ENCODE measurements at regions not wholly inside any gene's neighbourhood (a gene's known extent, or its start where the extent isn't known, plus 50 kb on each side); places are given as distances from the start of the nearest gene placed in this dataset.

- Histone ChIP-seq H3K36me3 (ENCODE audit: control insufficient read depth in 2 of 2, insufficient read depth in 1 of 2, low read length in 2 of 2) (no peaks in the 10 kb centered on the region), H3K4me3 (ENCODE audit: low read depth, low read length) (no peak overlapping the region), H3K4me1 (ENCODE audit: control insufficient read depth, insufficient read depth, low read length) (no peaks in the 10 kb centered on the region), H3K27ac (ENCODE audit: extremely low read depth, low read depth, low read length) (no peak overlapping the region), H3K9me3 (ENCODE audit: control insufficient read depth, insufficient read depth, low read depth, low read length) (no peaks in the 10 kb centered on the region; the same call in 1 of the 2 replicates)
- POLR2A ChIA-PET, result no interaction called here
- CTCF ChIA-PET, result no interaction called here
- TF ChIP-seq ZNF174 (tag by site-specific recombination; IDR thresholded peaks at IDR 0.05) (no peak), ZFP37 (tag by site-specific recombination; IDR thresholded peaks at IDR 0.05) (no peak), ZNF394 (tag by site-specific recombination; IDR thresholded peaks at IDR 0.05; ENCODE audit: borderline replicate concordance) (no peak), ZNF747 (tag by site-specific recombination; IDR thresholded peaks at IDR 0.05) (no peak), ZNF488 (tag by site-specific recombination; IDR thresholded peaks at IDR 0.05) (no peak), BCL6B (tag by site-specific recombination; IDR thresholded peaks at IDR 0.05) (no peak), PBX3 (CRISPR knock-in tag; IDR thresholded peaks at IDR 0.05) (no peak), KLF8 (tag by site-specific recombination; IDR thresholded peaks at IDR 0.05) (no peak), ZBTB6 (tag by site-specific recombination; IDR thresholded peaks at IDR 0.05) (no peak), ZNF621 (tag by site-specific recombination; IDR thresholded peaks at IDR 0.05) (no peak), ZNF768 (tag by site-specific recombination; IDR thresholded peaks at IDR 0.05) (no peak), ZBTB11 (tag by site-specific recombination; conservative IDR thresholded peaks at IDR 0.05; ENCODE audit: low read depth) (no peak), ZNF513 (tag by site-specific recombination; IDR thresholded peaks at IDR 0.05) (no peak), ZNF354C (tag by site-specific recombination; IDR thresholded peaks at IDR 0.05; ENCODE audit: borderline replicate concordance, low read depth) (no peak), ZNF558 (tag by site-specific recombination; IDR thresholded peaks at IDR 0.05) (no peak), ZNF19 (tag by site-specific recombination; IDR thresholded peaks at IDR 0.05; ENCODE audit: low read depth) (no peak), ZSCAN30 (tag by site-specific recombination; IDR thresholded peaks at IDR 0.05) (no peak), ZNF580 (tag by site-specific recombination; IDR thresholded peaks at IDR 0.05) (no peak), ZNF416 (tag by site-specific recombination; IDR thresholded peaks at IDR 0.05) (no peak)
Measured at GRCh38 chr21:9759972-9760371, 761.4 kb upstream of the TPTE start.
